GM21526 (cell line): ENCODE measurements at regions not wholly inside any gene's neighbourhood (a gene's known extent, or its start where the extent isn't known, plus 50 kb on each side); places are given as distances from the start of the nearest gene placed in this dataset.

Experiments
- ATAC-seq: cut with Tn5 transposase; IDR thresholded peaks from one replicate; pipeline ENCODE4 v1.9.1; 2021; ENCODE audit warnings: moderate library complexity; ENCODE audit not compliant: unreplicated experiment, low FRiP score

DNA sequence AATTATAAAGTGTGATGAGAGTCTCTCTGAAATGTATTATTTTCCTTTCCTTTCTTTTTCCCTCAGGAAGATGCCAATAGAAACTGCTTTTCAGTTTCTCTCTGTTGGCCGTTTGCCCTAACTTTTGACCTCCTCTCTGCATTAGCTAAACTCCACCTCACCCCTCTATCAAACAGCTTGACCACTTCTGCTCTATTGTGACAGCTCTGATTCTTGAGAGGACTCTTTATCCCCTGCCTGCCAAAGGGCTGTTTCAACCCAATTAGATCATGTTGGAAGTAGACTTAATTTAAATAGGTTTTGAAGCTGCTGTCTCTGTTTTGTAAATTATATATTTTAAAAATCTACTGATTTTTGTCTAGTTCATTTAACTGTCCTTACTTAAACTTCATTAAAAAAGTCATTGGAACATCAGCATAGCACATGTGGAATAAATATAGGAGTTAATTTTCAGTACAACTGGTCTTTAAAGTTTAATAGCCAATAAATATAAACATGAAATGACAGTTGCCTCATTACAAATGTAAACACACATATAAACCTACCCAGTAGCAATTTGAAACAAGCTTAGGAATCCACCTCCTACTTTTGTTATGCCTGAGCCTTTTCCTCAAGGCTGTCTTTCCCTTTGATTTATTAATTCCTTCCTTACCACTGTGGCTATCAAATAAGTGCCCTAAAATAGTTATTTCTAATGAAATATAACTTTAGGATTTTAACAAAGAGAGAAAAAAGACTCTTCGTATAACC, 152.0 kb downstream of the CHRM3 start:
- ATAC-seq = no peak

DNA sequence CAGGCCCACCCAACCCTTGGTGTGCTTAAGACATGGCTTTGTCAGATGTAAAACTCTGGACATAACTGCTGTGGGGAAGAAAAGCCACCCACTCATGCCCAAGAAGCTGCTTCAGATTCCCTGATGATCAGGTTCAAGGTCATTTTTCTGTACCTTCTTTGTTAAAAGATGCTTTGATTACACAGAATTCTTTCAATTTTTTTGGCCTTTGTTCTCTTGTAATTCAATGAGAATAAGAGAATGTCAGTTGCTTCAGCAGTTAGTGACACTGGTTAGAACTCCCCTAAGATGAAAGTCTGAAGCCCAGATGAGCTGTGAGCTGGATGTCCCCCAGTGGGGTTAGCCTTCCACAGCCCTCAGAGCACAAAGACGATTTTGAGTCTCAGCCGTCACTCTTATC, 152.7 kb downstream of the CHRM3 start:
- no peak for ATAC-seq

DNA sequence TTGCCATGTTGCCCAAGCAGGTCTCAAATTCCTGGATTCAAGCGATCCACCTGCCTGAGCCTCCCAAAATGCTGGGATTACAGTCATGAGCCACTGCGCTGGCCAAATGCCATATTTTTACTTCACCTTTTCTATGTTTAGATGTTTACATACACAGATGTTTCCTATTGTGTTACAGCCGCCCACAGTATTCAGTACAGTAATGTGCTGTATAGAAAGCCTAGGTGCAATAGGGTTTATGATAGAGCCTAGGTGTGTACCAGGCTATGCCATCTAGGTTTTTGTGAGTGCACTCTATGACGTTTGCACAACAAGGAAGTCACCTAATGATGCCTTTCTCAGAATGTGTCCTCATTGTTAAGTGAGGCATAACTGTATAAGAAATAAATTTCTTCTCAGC, 153.4 kb downstream of the CHRM3 start:
- no peak for ATAC-seq

DNA sequence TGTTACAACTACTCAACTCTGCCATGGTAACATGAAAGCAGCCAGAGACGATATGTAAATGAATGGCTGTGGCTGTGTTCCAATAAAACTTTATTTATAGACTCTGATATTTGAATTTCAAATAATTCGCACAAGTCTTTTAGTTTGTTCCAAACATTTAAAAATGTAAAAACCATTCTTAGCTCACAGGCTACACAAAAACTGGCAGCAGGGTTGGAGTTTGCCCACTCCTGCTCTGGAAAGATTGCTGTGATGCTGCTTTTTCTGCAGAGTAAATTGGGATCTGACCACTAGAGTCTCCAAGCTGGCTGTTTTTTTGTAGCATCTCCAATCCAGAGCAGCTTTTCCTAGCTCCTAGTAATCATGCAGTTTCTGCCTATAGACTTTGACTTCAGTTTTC, 157.5 kb downstream of the CHRM3 start:
- no peak for ATAC-seq

DNA sequence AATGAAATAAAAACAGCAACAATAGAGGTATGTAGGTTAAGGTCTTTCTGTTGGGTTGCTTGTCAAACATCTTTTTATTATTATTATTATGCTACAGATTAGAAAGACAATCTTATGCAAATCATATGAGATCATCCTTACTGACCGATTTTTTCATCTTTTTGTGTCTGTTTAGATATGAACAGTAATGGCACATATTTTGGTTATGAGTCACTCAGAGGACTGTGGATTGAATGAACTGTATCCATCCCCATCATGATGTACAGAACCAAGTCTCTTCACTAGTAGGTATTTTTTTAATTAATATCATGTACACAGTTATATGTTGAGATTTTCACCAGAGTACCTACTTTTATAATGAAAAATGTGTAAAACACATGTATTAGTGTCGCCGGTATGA, 159.1 kb downstream of the CHRM3 start:
- no peak for ATAC-seq

GRCh38 chr1:239547987-239548386, 161.6 kb downstream of the CHRM3 start:
- ATAC-seq = no peak

DNA sequence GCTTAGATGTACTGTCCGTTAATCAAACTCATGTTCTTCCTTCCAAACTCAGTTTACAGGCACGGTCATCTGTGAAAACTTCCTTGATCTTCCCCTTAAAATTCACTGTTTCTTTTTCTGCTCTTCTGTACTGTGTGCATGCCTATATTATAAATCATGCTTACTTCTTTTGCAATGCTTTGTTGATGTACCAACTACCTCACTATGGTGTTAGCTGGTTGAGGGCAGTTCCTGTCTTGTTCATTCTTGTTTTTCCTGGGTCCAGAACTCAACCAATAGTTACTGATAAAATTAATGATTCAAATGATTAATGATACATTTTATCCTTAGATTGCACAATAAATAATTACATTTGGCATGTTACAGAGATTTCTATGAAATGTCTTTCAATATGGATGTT, 163.8 kb downstream of the CHRM3 start:
- no peak for ATAC-seq

DNA sequence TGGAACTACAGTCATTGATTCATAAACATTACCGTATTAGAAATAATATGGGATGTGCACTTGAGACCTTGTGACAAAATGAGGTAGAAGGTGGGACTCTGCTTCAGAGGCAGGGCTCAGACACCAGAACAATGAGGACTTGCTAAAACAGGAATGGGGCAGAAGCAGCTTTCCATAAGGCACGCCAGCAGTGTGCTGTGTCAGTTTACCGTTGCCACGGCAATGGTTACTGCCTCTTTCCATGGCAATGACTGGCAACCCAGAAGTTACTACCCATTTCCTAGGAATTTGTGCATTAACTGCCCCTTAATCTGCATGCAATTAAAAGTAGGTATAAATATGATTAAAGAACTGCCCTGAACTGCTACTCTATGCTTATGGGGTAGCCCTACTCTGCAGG, 169.0 kb downstream of the CHRM3 start:
- ATAC-seq = no peak

DNA sequence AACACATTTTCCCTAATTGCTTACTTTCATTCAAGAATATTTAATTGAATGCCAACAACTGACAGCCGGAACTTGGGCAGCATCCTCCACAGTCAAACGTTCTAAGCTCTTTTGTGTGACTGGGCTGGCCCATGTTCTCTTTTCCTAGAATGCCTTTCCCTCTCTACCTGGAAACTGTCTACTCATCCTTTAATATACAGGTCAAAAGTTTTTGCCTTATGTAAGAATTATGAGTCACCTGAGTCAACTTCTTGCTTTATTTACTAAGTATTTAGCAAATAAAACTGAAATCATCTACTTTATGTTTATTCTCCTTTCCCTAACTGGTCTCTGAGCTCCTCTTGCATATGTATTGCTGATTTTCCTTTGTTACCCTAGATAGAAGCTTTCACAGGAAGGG, 172.2 kb downstream of the CHRM3 start:
- ATAC-seq = no peak

GRCh38 chr1:239558991-239559390, 172.6 kb downstream of the CHRM3 start:
- no peak for ATAC-seq

- ATAC-seq = no peak
Measured at GRCh38 chr1:239560921-239561320, 174.6 kb downstream of the CHRM3 start.

GRCh38 chr1:239562095-239562494, 175.7 kb downstream of the CHRM3 start:
- no peak for ATAC-seq

GRCh38 chr1:239563681-239564080, 177.3 kb downstream of the CHRM3 start:
- ATAC-seq = no peak

DNA sequence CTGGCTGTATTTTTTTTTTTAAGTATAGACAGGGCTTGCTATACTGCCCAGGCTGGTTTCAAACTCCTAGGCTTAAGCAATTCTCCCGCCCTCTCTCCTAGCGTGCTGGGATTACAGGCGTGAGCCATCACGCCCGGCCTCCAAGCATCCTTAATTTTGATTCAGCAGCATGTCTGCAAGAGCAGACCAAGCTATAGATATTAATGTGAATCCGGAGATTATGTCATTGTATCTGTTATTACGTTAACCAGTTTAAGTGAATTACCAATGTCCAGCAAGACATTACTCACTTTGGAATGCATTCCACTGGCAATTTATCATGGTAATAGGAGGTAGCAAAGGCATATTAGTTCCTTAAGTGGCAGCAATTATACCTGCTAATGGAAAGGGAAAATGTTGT, 179.7 kb downstream of the CHRM3 start:
- ATAC-seq = no peak

- no peak for ATAC-seq
Measured at GRCh38 chr1:239570878-239571277, 184.5 kb downstream of the CHRM3 start.

GRCh38 chr1:239572183-239572582, 185.8 kb downstream of the CHRM3 start:
- no peak for ATAC-seq

GRCh38 chr1:239574112-239574511, 187.7 kb downstream of the CHRM3 start:
- no peak for ATAC-seq

GRCh38 chr1:239575113-239575512, 188.7 kb downstream of the CHRM3 start:
- ATAC-seq = no peak

DNA sequence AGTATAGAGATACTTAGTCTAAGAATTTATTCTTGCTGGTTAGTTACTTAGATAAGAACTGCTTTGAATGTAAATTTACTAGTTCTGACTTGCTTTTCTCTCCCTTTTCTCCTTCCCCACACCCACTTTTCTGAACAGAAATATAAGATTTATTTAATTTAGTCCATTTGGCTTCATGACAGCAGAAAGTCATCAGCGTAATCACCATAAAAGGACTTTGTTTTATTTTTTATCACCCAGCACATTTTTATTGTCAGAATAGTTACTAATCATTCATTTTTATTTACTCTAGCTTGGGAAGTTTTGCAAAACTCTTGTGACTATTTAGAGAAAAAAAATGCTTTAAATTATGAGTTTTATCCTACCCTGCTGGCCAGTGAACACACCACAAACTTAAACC, 197.2 kb downstream of the CHRM3 start:
- no peak for ATAC-seq

DNA sequence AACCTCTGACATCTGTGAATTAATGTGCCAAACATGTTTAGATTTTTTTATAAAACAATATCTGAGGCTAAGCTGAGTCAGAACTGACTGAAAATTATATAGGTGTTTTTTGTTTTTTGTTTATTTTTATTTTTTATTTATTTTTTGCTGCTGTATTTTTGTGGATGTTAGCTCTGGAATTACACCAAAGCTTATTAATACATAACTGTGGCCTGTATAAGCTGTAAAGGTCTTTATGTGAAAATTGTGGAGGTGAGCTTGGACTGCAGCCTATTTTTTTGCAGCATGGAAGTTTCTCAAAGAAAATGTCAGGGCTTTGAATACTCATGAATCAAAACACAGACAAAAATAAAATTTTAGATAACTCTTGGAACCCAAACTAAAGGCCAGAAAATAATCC, 199.8 kb downstream of the CHRM3 start:
- no peak for ATAC-seq

DNA sequence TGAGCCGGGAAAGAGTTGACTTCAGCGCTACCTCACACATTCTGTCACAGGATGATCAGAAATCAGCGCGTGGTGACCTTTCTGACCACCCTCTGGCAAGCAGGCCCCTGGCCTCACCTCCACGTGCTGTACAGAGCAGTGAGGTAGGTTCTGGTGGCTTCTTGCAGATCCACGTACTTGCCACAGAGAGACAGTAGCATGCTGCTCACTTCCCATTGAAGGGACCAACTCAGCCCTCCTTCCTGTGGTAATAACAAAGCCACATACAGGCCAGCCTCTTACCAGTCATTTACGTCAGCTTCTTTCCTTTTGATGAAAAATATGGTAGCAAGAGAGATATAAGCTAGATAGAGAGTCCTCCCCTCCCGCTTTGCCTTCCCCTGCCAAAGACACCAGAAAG, 200.7 kb downstream of the CHRM3 start:
- ATAC-seq = no peak

DNA sequence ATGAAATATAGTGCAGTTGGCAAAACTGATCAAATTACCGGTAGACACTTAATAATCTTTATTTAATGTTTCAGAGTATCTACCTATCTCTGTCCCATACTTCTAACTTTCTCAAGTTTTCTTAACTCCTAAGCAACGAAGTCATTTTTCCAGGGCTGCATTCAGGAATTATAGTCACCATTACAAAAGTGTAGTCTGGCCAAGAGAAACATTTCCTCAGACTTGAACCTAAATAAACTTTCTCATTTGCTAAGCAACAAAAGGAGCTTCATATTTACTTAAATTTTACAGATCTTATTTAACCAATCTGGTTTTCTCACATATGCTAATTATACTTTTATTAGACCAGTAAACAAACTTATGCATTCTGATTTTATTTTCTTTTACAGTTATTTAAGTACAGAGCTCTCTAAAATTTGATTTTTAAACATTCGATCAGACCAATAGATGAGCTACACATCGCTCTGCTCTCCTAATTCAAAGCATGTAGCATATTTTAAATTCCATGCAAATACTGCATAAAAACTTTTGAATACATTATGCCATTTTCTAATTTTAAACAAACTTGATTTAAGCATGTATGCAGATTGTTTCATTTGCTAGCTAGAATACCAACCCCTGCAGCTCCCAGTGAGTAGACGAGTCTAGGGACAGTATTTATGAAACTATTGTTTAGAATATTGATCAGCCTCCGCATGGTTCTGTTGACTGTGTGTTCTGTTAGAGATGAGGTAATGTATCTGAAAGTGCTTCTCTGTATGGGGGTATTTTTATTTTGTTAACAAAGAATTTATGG, 201.4 kb downstream of the CHRM3 start:
- no peak for ATAC-seq
